ENCODE measurements at regions not wholly inside any gene's neighbourhood (a gene's known extent, or its start where the extent isn't known, plus 50 kb on each side); places are given as distances from the start of the nearest gene placed in this dataset.
"Not testable (repeated sequence)": the region's sequence is repeated elsewhere in the genome, so short reads cannot be mapped to it uniquely, and the experiment has no call there.

- Histone ChIP-seq H2AFZ (ENCODE audit: low read depth, low read length) (no peak overlapping the region), H3K9me3 (ENCODE audit: insufficient read depth, low read length, severe bottlenecking) (no peaks in the 10 kb centered on the region), H3K79me2 (ENCODE audit: insufficient read depth, low read length) (no peaks in the 10 kb centered on the region), H3K4me3 (ENCODE audit: low read depth in 1 of 2, low read length in 2 of 2) (no peak overlapping the region), H3K36me3 (ENCODE audit: insufficient read depth, low read length) (no peaks in the 10 kb centered on the region), H3K4me1 (ENCODE audit: insufficient read depth, low read length) (no peaks in the 10 kb centered on the region), H3K27ac (ENCODE audit: low read length) (no peak overlapping the region), H3K27me3 (ENCODE audit: insufficient read depth, low read length, poor library complexity) (peaks cover 13% of the 10 kb centered on the region), H3K9ac (ENCODE audit: low read depth, low read length) (no peak overlapping the region), H4K20me1 (ENCODE audit: insufficient read depth, low read length) (no peaks in the 10 kb centered on the region), H3K4me2 (ENCODE audit: insufficient read depth, low read length) (no peak overlapping the region)
- peak; percentile 14; the same call in 1 of the 3 replicates for ATAC-seq (ENCODE audit: insufficient read depth, low read depth)
- no peak for DNase-seq
- TF ChIP-seq CTCF (IDR thresholded peaks at IDR 0.05; ENCODE audit: borderline replicate concordance, extremely low read depth, low read length, poor library complexity, severe bottlenecking): no peak
- TF ChIP-seq EZH2 (IDR thresholded peaks at IDR 0.05; ENCODE audit: borderline replicate concordance, low read depth, low read length, severe bottlenecking): no peak
Measured at GRCh38 chr13:60230593-60230992, 66.9 kb upstream of the DIAPH3 start.

GRCh38 chr13:60242043-60242595 lies 78.4 kb upstream of the DIAPH3 start:
- TF ChIP-seq EZH2 (IDR thresholded peaks at IDR 0.05; ENCODE audit: borderline replicate concordance, low read depth, low read length, severe bottlenecking) (no peak), CTCF (IDR thresholded peaks at IDR 0.05; ENCODE audit: borderline replicate concordance, extremely low read depth, low read length, poor library complexity, severe bottlenecking) (no peak)
- no peak for ATAC-seq (ENCODE audit: insufficient read depth, low read depth)
- Histone ChIP-seq H2AFZ (ENCODE audit: low read depth, low read length) (no peak overlapping the region), H3K4me3 (ENCODE audit: low read depth in 1 of 2, low read length in 2 of 2) (no peak overlapping the region), H3K9me3 (ENCODE audit: insufficient read depth, low read length, severe bottlenecking) (no peaks in the 10 kb centered on the region), H3K9ac (ENCODE audit: low read depth, low read length) (no peak overlapping the region), H3K4me2 (ENCODE audit: insufficient read depth, low read length) (no peak overlapping the region), H4K20me1 (ENCODE audit: insufficient read depth, low read length) (no peaks in the 10 kb centered on the region), H3K4me1 (ENCODE audit: insufficient read depth, low read length) (no peaks in the 10 kb centered on the region), H3K79me2 (ENCODE audit: insufficient read depth, low read length) (no peaks in the 10 kb centered on the region), H3K36me3 (ENCODE audit: insufficient read depth, low read length) (no peaks in the 10 kb centered on the region), H3K27ac (ENCODE audit: low read length) (no peak overlapping the region), H3K27me3 (ENCODE audit: insufficient read depth, low read length, poor library complexity) (no peaks in the 10 kb centered on the region)
- DNase-seq: no peak

GRCh38 chr13:60244381-60244780 lies 80.7 kb upstream of the DIAPH3 start:
- Histone ChIP-seq H2AFZ (ENCODE audit: low read depth, low read length) (no peak overlapping the region), H3K27ac (ENCODE audit: low read length) (no peak overlapping the region), H3K36me3 (ENCODE audit: insufficient read depth, low read length) (no peaks in the 10 kb centered on the region), H4K20me1 (ENCODE audit: insufficient read depth, low read length) (no peaks in the 10 kb centered on the region), H3K79me2 (ENCODE audit: insufficient read depth, low read length) (no peaks in the 10 kb centered on the region), H3K27me3 (ENCODE audit: insufficient read depth, low read length, poor library complexity) (no peaks in the 10 kb centered on the region), H3K4me3 (ENCODE audit: low read depth in 1 of 2, low read length in 2 of 2) (no peak overlapping the region), H3K4me2 (ENCODE audit: insufficient read depth, low read length) (no peak overlapping the region), H3K9me3 (ENCODE audit: insufficient read depth, low read length, severe bottlenecking) (no peaks in the 10 kb centered on the region), H3K9ac (ENCODE audit: low read depth, low read length) (no peak overlapping the region), H3K4me1 (ENCODE audit: insufficient read depth, low read length) (no peaks in the 10 kb centered on the region)
- no peak for ATAC-seq (ENCODE audit: insufficient read depth, low read depth)
- no peak for TF ChIP-seq EZH2 (IDR thresholded peaks at IDR 0.05; ENCODE audit: borderline replicate concordance, low read depth, low read length, severe bottlenecking)
- DNase-seq: no peak

GRCh38 chr13:60251419-60251818 lies 87.7 kb upstream of the DIAPH3 start:
- not testable (repeated sequence) for H3K27ac ChIP-seq (ENCODE audit: low read length); H3K79me2 ChIP-seq (ENCODE audit: insufficient read depth, low read length); H3K9me3 ChIP-seq (ENCODE audit: insufficient read depth, low read length, severe bottlenecking); H3K4me3 ChIP-seq (ENCODE audit: low read depth in 1 of 2, low read length in 2 of 2); H3K4me2 ChIP-seq (ENCODE audit: insufficient read depth, low read length); H3K27me3 ChIP-seq (ENCODE audit: insufficient read depth, low read length, poor library complexity); H2AFZ ChIP-seq (ENCODE audit: low read depth, low read length); H3K36me3 ChIP-seq (ENCODE audit: insufficient read depth, low read length); H4K20me1 ChIP-seq (ENCODE audit: insufficient read depth, low read length); ATAC-seq (ENCODE audit: insufficient read depth, low read depth); DNase-seq; H3K9ac ChIP-seq (ENCODE audit: low read depth, low read length); H3K4me1 ChIP-seq (ENCODE audit: insufficient read depth, low read length)

Measured in DND-41 (cell line).